Type B pancreatic cell (in vitro differentiated cells): ENCODE measurements at regions not wholly inside any gene's neighbourhood (a gene's known extent, or its start where the extent isn't known, plus 50 kb on each side); places are given as distances from the start of the nearest gene placed in this dataset.

Experiments used
- DNase-seq: peaks from one replicate; pipeline ENCODE4 v3.0.0; 2021; ENCODE audit warnings: mixed read lengths; ENCODE audit not compliant: unreplicated experiment; ENCODE audit errors: extremely low spot score
- H3K27ac Mint-ChIP-seq: 2 replicates; pipeline ENCODE4 v1.8.0; 2021; ENCODE audit warnings: mild to moderate bottlenecking, mixed read lengths
- H3K27me3 Mint-ChIP-seq: 2 replicates; pipeline ENCODE4 v1.8.0; 2021; ENCODE audit warnings: mixed read lengths
- H3K36me3 Mint-ChIP-seq: 2 replicates; pipeline ENCODE4 v1.8.0; 2021; ENCODE audit warnings: mixed read lengths
- H3K4me1 Mint-ChIP-seq: one replicate; pipeline ENCODE4 v1.8.0; 2021; ENCODE audit warnings: mixed read lengths; ENCODE audit not compliant: unreplicated experiment
- H3K4me3 Mint-ChIP-seq: 2 replicates; pipeline ENCODE4 v1.8.0; 2021; ENCODE audit warnings: mild to moderate bottlenecking, mixed read lengths
- H3K9me3 Mint-ChIP-seq: 2 replicates; pipeline ENCODE4 v1.8.0; 2021; ENCODE audit warnings: mixed read lengths
- TF ChIP-seq, protein P1 (sequence below): fragments of 200-600 bp; sonication (generic); conservative IDR thresholded peaks from 2 replicates; pipeline ENCODE4 v1.5.0; 2021; ENCODE audit warnings: antibody characterized with exemption, mild to moderate bottlenecking

DNA sequence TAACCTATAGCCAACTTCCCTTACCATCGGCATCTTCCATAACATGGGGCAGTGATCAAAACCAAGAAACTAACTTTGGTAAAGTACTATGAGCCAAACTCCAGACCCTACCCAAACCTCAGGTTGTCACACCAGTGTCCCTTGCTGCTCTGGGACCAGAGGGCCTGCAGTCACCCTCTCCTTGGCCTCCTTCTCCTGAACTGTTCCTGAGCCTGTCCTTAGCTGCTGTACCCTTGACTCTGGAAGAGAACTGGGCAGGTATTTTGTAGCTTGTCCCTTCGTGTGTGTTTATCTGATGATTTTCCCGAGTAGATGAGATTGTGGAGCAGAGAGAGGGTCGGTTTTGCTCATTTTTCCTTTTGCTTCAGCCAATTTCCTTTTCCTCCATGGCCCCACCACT is 240.4 kb downstream of the SYK start:
- H3K27me3 Mint-ChIP-seq, result peaks cover 3% of the 10 kb centered on the region
- TF ChIP-seq, protein P1, sequence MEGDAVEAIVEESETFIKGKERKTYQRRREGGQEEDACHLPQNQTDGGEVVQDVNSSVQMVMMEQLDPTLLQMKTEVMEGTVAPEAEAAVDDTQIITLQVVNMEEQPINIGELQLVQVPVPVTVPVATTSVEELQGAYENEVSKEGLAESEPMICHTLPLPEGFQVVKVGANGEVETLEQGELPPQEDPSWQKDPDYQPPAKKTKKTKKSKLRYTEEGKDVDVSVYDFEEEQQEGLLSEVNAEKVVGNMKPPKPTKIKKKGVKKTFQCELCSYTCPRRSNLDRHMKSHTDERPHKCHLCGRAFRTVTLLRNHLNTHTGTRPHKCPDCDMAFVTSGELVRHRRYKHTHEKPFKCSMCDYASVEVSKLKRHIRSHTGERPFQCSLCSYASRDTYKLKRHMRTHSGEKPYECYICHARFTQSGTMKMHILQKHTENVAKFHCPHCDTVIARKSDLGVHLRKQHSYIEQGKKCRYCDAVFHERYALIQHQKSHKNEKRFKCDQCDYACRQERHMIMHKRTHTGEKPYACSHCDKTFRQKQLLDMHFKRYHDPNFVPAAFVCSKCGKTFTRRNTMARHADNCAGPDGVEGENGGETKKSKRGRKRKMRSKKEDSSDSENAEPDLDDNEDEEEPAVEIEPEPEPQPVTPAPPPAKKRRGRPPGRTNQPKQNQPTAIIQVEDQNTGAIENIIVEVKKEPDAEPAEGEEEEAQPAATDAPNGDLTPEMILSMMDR, result no peak
- H3K4me3 Mint-ChIP-seq, result no peak overlapping the region
- peaks cover 36% of the 10 kb centered on the region for H3K4me1 Mint-ChIP-seq
- H3K36me3 Mint-ChIP-seq, result peaks cover 4% of the 10 kb centered on the region
- no peak overlapping the region for H3K27ac Mint-ChIP-seq
- no peak for DNase-seq
- H3K9me3 Mint-ChIP-seq, result peaks cover 4% of the 10 kb centered on the region

DNA sequence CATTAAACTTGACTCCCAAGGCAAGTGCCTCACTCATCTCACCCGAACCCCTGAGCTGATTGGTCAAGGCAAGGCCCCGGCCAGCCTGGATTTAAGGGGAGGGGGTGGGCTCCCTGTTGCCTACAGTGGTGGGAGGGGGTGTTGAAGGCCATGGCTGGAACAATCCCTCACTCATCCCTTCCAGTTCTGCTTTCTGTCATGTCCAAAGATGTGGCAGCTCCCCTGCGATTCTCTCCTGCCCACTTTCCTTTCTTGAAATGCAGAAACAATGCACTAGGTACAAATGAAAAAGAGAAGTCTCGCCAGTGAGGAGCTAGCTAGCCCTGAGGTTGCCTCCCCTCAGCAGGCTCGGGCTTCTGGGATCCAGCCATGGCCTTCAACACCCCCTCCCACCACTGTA is 240.9 kb downstream of the SYK start:
- H3K36me3 Mint-ChIP-seq, result peaks cover 4% of the 10 kb centered on the region
- H3K4me3 Mint-ChIP-seq, result no peak overlapping the region
- peaks cover 7% of the 10 kb centered on the region for H3K9me3 Mint-ChIP-seq
- TF ChIP-seq, protein P1, result no peak
- H3K27me3 Mint-ChIP-seq, result peaks cover 3% of the 10 kb centered on the region
- DNase-seq, result no peak
- no peak overlapping the region for H3K27ac Mint-ChIP-seq
- H3K4me1 Mint-ChIP-seq, result peaks cover 35% of the 10 kb centered on the region

DNA sequence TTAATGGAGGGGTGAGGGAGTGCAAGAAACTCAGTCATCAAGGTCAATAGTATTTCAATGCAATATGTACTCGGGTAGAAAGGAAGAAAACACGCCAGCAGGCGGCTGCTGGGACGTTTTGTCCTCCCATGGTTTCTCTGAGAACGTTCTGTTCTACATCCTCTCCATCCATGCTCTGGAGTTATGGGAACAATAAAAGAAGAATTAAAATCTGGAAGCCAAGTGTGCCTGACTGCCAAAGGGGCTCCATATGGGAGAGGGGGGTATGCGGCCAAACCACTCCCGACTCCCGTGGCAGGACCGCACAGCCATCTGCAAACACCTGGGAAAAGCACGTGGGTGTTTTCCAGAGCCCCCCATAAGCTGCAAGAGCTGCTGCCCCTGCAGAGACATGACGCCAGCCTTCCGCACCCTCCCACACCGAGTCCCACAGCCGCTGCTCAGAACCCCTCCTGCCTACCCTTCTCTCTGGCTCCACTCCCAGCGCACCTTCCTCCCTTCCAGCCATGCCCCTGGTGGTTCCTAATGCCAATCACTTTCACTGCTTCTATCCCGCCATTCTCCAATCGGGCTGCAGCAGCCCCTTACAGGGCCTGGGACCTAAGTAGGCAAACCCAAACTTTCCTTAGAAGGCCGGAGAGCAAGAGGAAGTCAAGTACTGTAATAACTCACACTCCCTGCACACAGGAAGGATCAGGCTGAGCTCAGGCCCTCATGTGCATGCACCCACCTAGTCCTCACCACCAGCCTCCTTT is 241.6 kb downstream of the SYK start:
- H3K36me3 Mint-ChIP-seq, result peaks cover 4% of the 10 kb centered on the region
- no peak overlapping the region for H3K27ac Mint-ChIP-seq
- no peak for DNase-seq
- H3K4me3 Mint-ChIP-seq, result no peak overlapping the region
- TF ChIP-seq, protein P1, result no peak
- peaks cover 12% of the 10 kb centered on the region for H3K9me3 Mint-ChIP-seq
- peaks cover 3% of the 10 kb centered on the region for H3K27me3 Mint-ChIP-seq
- H3K4me1 Mint-ChIP-seq, result peaks cover 30% of the 10 kb centered on the region

DNA sequence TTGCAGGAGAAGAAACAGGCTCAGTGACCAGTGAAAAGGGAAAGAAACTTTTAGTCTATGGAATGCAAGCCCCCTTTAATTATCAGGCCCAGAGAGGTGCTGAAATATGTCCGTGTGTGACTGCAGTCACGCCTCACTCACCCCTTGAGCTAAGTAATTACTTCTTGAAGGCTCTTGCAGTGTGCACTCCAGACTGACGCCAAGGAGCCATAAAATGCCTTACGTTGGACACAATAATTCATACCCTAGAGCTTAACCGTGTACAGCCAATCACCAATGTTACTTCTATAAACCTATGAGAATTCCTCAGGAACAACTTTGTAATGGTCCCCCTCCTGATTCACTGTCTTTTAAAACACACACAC is 242.2 kb downstream of the SYK start:
- H3K9me3 Mint-ChIP-seq, result peaks cover 12% of the 10 kb centered on the region
- H3K4me3 Mint-ChIP-seq, result no peak overlapping the region
- no peaks in the 10 kb centered on the region for H3K27me3 Mint-ChIP-seq
- H3K4me1 Mint-ChIP-seq, result peaks cover 30% of the 10 kb centered on the region
- no peak overlapping the region for H3K27ac Mint-ChIP-seq
- TF ChIP-seq, protein P1, result no peak
- DNase-seq, result no peak
- no peaks in the 10 kb centered on the region for H3K36me3 Mint-ChIP-seq

DNA sequence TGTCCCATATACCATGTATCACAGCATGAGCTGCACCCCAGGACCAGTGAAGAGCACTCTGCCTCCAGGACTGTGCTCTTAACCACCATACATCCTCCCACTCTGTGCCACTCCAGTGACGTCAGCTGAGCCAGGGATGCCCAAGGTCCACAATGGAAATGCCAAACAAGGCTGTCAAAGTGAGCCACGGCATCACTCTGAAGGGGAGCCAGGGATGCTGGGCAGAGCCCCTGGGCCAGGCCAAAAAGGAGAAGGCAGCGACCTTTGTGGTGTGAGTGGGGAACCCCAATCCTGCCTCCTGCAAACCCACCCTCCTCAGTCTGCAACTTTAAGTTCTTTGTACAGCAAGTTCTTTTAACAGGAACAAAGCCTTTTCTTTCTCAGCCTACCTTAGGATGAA is 242.7 kb downstream of the SYK start:
- Mint-ChIP-seq H3K27ac (no peak overlapping the region), H3K4me3 (no peak overlapping the region), H3K9me3 (peaks cover 12% of the 10 kb centered on the region), H3K36me3 (no peaks in the 10 kb centered on the region), H3K27me3 (no peaks in the 10 kb centered on the region), H3K4me1 (peaks cover 34% of the 10 kb centered on the region)
- TF ChIP-seq, protein P1, result no peak
- DNase-seq, result no peak
